Neural progenitor cell (in vitro differentiated cells): ENCODE measurements at regions not wholly inside any gene's neighbourhood (a gene's known extent, or its start where the extent isn't known, plus 50 kb on each side); places are given as distances from the start of the nearest gene placed in this dataset.

ENCODE experiments used
- DNase-seq: peaks from one replicate; pipeline ENCODE4 v3.0.0-alpha.2; 2016; ENCODE audit warnings: low spot score
- H2AFZ ChIP-seq: fragments of 200-600 bp; sonication (generic); replicated peaks from 2 replicates; pipeline ENCODE4 v1.6.1; 2016; ENCODE audit warnings: antibody characterized with exemption
- H3F3A ChIP-seq: fragments of 200-600 bp; sonication (generic); 2 replicates; pipeline ENCODE4 v1.6.1; 2016; ENCODE audit warnings: antibody characterized with exemption, low read depth
- H3K27ac ChIP-seq: fragments of 200-600 bp; sonication (generic); 2 replicates; pipeline ENCODE4 v1.5.1; 2016; ENCODE audit warnings: mild to moderate bottlenecking
- H3K27me3 ChIP-seq: fragments of 200-600 bp; sonication (generic); 2 replicates; pipeline ENCODE4 v1.6.1; 2016; ENCODE audit warnings: mild to moderate bottlenecking, moderate library complexity
- H3K36me3 ChIP-seq: fragments of 200-600 bp; sonication (generic); 2 replicates; pipeline ENCODE4 v1.5.1; 2016
- H3K4me1 ChIP-seq: fragments of 200-600 bp; sonication (generic); 2 replicates; pipeline ENCODE4 v1.6.1; 2016; ENCODE audit warnings: mixed run types
- H3K4me2 ChIP-seq: fragments of 200-600 bp; sonication (generic); 2 replicates; pipeline ENCODE4 v1.6.1; 2016
- H3K4me3 ChIP-seq: fragments of 200-600 bp; sonication (generic); 2 replicates; pipeline ENCODE4 v1.5.1; 2016
- H3K79me2 ChIP-seq: fragments of 200-600 bp; sonication (generic); 2 replicates; pipeline ENCODE4 v1.6.1; 2016; ENCODE audit warnings: low read depth
- H3K9ac ChIP-seq: fragments of 200-600 bp; sonication (generic); 2 replicates; pipeline ENCODE4 v1.6.1; 2016
- H3K9me3 ChIP-seq: fragments of 200-600 bp; sonication (generic); 2 replicates; pipeline ENCODE4 v1.5.1; 2016; ENCODE audit warnings: low read depth
- H4K20me1 ChIP-seq: fragments of 200-600 bp; sonication (generic); 2 replicates; pipeline ENCODE4 v1.6.1; 2016; ENCODE audit warnings: low read depth
- H3K27ac Mint-ChIP-seq: 3 replicates; pipeline ENCODE4 v1.8.0; 2021; ENCODE audit warnings: mixed read lengths
- H3K27me3 Mint-ChIP-seq: 2 replicates; pipeline ENCODE4 v1.8.0; 2022; ENCODE audit warnings: low read depth, mild to moderate bottlenecking, inconsistent platforms, moderate library complexity, mixed read lengths; ENCODE audit not compliant: insufficient read depth
- H3K36me3 Mint-ChIP-seq: 3 replicates; pipeline ENCODE4 v1.8.0; 2021; ENCODE audit warnings: mixed read lengths
- H3K4me1 Mint-ChIP-seq: 3 replicates; pipeline ENCODE4 v1.8.0; 2021; ENCODE audit warnings: mixed read lengths
- H3K4me3 Mint-ChIP-seq: 3 replicates; pipeline ENCODE4 v1.8.0; 2021; ENCODE audit warnings: mild to moderate bottlenecking, moderate library complexity, mixed read lengths
- H3K9me3 Mint-ChIP-seq: 3 replicates; pipeline ENCODE4 v1.8.0; 2020; ENCODE audit warnings: mixed read lengths
- EZH2 ChIP-seq: fragments of 200-600 bp; sonication (generic); IDR thresholded peaks from 2 replicates; pipeline ENCODE4 v1.6.1; 2017; ENCODE audit warnings: antibody characterized with exemption, mild to moderate bottlenecking, moderate library complexity
- EZH2phosphoT487 ChIP-seq: fragments of 200-600 bp; sonication (generic); IDR thresholded peaks from 2 replicates; pipeline ENCODE4 v1.6.1; 2017; ENCODE audit warnings: antibody characterized with exemption
- TF ChIP-seq, protein P1 (sequence below): fragments of 200-600 bp; sonication (generic); IDR thresholded peaks from 2 replicates; pipeline ENCODE4 v1.5.1; 2017; ENCODE audit warnings: antibody characterized with exemption, mild to moderate bottlenecking

DNA sequence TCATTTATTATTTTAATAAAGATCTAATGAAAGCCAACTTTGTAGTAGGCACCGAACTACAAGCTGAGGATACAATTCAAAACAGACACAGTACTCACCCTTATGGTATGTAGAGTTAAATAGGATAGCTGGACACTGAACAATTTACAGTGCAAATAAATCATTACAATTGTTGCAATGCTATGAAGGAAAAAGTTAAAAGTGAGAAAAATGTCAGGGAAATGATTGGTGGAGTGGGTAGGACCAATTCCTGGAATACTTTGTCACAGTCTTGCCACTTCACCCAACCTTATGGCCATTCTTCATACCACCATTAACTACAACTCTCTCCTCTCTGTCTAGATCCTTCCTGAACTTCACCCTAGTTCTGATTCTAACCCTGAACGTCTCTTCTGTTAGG is 70.1 kb upstream of the CCSER1 start:
- Histone ChIP-seq H3K4me1 (no peaks in the 10 kb centered on the region), H3K9me3 (no peaks in the 10 kb centered on the region), H3K27me3 (no peaks in the 10 kb centered on the region), H3K27ac (no peak overlapping the region), H4K20me1 (no peaks in the 10 kb centered on the region), H3K9ac (no peak overlapping the region), H3K4me2 (no peak overlapping the region), H3K36me3 (no peaks in the 10 kb centered on the region), H2AFZ (no peak overlapping the region), H3K79me2 (no peaks in the 10 kb centered on the region), H3F3A (no peaks in the 10 kb centered on the region), H3K4me3 (no peak overlapping the region)
- TF ChIP-seq EZH2phosphoT487 (no peak), EZH2 (no peak)
- TF ChIP-seq, protein P1, sequence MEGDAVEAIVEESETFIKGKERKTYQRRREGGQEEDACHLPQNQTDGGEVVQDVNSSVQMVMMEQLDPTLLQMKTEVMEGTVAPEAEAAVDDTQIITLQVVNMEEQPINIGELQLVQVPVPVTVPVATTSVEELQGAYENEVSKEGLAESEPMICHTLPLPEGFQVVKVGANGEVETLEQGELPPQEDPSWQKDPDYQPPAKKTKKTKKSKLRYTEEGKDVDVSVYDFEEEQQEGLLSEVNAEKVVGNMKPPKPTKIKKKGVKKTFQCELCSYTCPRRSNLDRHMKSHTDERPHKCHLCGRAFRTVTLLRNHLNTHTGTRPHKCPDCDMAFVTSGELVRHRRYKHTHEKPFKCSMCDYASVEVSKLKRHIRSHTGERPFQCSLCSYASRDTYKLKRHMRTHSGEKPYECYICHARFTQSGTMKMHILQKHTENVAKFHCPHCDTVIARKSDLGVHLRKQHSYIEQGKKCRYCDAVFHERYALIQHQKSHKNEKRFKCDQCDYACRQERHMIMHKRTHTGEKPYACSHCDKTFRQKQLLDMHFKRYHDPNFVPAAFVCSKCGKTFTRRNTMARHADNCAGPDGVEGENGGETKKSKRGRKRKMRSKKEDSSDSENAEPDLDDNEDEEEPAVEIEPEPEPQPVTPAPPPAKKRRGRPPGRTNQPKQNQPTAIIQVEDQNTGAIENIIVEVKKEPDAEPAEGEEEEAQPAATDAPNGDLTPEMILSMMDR = no peak
- Mint-ChIP-seq H3K27me3 (peaks cover 2% of the 10 kb centered on the region), H3K4me1 (no peaks in the 10 kb centered on the region), H3K4me3 (no peak overlapping the region), H3K9me3 (no peaks in the 10 kb centered on the region), H3K36me3 (no peaks in the 10 kb centered on the region), H3K27ac (no peak overlapping the region)
- DNase-seq = no peak

DNA sequence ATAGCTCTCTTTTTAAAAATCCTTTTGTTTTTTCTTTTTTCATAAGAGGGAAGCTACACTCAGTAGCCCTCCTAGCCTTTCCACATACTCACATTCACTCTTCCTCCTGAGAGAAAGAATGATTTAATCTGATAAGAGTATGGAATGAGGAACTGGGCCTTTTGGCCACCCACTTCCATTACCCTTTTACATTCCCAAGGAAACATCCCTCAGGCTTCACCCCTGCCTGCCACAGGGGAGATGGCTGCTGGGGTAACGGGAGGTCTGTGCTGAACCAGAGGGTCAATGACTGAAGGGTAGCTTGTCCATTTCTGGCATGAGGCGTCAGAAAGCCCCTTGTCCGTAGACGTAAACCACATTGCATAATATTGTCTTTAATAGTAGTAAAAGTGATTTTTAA is 67.2 kb upstream of the CCSER1 start:
- H3F3A ChIP-seq = no peaks in the 10 kb centered on the region
- no peaks in the 10 kb centered on the region for H3K9me3 ChIP-seq
- no peak overlapping the region for H3K27ac Mint-ChIP-seq
- H3K4me3 Mint-ChIP-seq = no peak overlapping the region
- no peak overlapping the region for H3K27ac ChIP-seq
- H3K4me1 Mint-ChIP-seq = no peaks in the 10 kb centered on the region
- no peak overlapping the region for H3K9ac ChIP-seq
- no peak overlapping the region for H3K4me2 ChIP-seq
- H3K36me3 Mint-ChIP-seq = no peaks in the 10 kb centered on the region
- no peak overlapping the region for H3K4me3 ChIP-seq
- no peaks in the 10 kb centered on the region for H3K79me2 ChIP-seq
- DNase-seq = no peak
- no peak overlapping the region for H2AFZ ChIP-seq
- H3K9me3 Mint-ChIP-seq = no peaks in the 10 kb centered on the region
- TF ChIP-seq EZH2 = no peak
- TF ChIP-seq, protein P1 = no peak
- no peak for TF ChIP-seq EZH2phosphoT487
- H3K27me3 ChIP-seq = no peaks in the 10 kb centered on the region
- H3K36me3 ChIP-seq = no peaks in the 10 kb centered on the region
- no peaks in the 10 kb centered on the region for H3K4me1 ChIP-seq
- peaks cover 2% of the 10 kb centered on the region for H3K27me3 Mint-ChIP-seq
- no peaks in the 10 kb centered on the region for H4K20me1 ChIP-seq

GRCh38 chr4:90061881-90062280 is 65.3 kb upstream of the CCSER1 start:
- no peaks in the 10 kb centered on the region for H3K27me3 ChIP-seq
- no peaks in the 10 kb centered on the region for H3K4me1 Mint-ChIP-seq
- TF ChIP-seq, protein P1 = no peak
- TF ChIP-seq EZH2phosphoT487 = no peak
- no peak for TF ChIP-seq EZH2

DNA sequence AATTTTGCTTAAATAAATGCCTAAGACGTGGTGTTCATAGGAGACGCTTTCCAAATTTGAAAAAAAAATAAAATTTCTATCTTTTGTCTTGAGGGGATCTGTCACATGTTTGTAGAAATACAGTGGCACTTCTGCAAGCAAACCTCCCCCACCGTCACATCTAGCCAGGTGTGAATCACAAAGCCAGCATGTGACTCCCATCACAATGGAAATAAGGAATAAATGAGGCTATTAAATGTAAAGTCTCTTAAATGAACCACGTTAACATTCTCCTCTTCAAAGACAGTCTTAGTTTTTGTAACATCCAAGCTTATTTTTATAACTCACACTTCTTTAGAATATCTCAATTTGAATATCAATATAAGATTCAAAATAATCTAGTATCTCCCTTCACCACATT is 63.0 kb upstream of the CCSER1 start:
- H3K27me3 Mint-ChIP-seq = no peaks in the 10 kb centered on the region
- no peaks in the 10 kb centered on the region for H3K27me3 ChIP-seq

More at GRCh38 chr4:90061881-90062280, 65.3 kb upstream of the CCSER1 start:
- no peaks in the 10 kb centered on the region for H3F3A ChIP-seq
- Mint-ChIP-seq H3K27ac (no peak overlapping the region), H3K27me3 (peaks cover 2% of the 10 kb centered on the region), H3K9me3 (no peaks in the 10 kb centered on the region), H3K4me3 (no peak overlapping the region), H3K36me3 (no peaks in the 10 kb centered on the region)
- no peak for DNase-seq
- no peaks in the 10 kb centered on the region for H3K36me3 ChIP-seq
- H3K4me3 ChIP-seq = no peak overlapping the region
- no peaks in the 10 kb centered on the region for H4K20me1 ChIP-seq
- H3K4me2 ChIP-seq = no peak overlapping the region
- peak overlapping the region; percentile 28 for H2AFZ ChIP-seq
- no peaks in the 10 kb centered on the region for H3K4me1 ChIP-seq
- H3K79me2 ChIP-seq = no peaks in the 10 kb centered on the region
- no peaks in the 10 kb centered on the region for H3K9me3 ChIP-seq
- no peak overlapping the region for H3K9ac ChIP-seq
- no peak overlapping the region for H3K27ac ChIP-seq

More for the DNA sequence above, 63.0 kb upstream of the CCSER1 start:
- Mint-ChIP-seq H3K27ac (no peak overlapping the region), H3K36me3 (peaks cover 2% of the 10 kb centered on the region), H3K4me1 (no peaks in the 10 kb centered on the region), H3K9me3 (no peaks in the 10 kb centered on the region), H3K4me3 (no peak overlapping the region)
- H3K4me3 ChIP-seq = no peak overlapping the region
- H2AFZ ChIP-seq = no peak overlapping the region
- no peaks in the 10 kb centered on the region for H3K36me3 ChIP-seq
- no peak overlapping the region for H3K27ac ChIP-seq
- no peak overlapping the region for H3K9ac ChIP-seq
- no peaks in the 10 kb centered on the region for H3K79me2 ChIP-seq
- H3K9me3 ChIP-seq = no peaks in the 10 kb centered on the region
- H3K4me1 ChIP-seq = no peaks in the 10 kb centered on the region
- no peak for DNase-seq
- TF ChIP-seq EZH2 = no peak
- TF ChIP-seq, protein P1 = no peak
- TF ChIP-seq EZH2phosphoT487 = no peak
- H4K20me1 ChIP-seq = no peaks in the 10 kb centered on the region
- no peaks in the 10 kb centered on the region for H3F3A ChIP-seq
- H3K4me2 ChIP-seq = no peak overlapping the region
